ENCODE measurements at regions not wholly inside any gene's neighbourhood (a gene's known extent, or its start where the extent isn't known, plus 50 kb on each side); places are given as distances from the start of the nearest gene placed in this dataset.

DNA sequence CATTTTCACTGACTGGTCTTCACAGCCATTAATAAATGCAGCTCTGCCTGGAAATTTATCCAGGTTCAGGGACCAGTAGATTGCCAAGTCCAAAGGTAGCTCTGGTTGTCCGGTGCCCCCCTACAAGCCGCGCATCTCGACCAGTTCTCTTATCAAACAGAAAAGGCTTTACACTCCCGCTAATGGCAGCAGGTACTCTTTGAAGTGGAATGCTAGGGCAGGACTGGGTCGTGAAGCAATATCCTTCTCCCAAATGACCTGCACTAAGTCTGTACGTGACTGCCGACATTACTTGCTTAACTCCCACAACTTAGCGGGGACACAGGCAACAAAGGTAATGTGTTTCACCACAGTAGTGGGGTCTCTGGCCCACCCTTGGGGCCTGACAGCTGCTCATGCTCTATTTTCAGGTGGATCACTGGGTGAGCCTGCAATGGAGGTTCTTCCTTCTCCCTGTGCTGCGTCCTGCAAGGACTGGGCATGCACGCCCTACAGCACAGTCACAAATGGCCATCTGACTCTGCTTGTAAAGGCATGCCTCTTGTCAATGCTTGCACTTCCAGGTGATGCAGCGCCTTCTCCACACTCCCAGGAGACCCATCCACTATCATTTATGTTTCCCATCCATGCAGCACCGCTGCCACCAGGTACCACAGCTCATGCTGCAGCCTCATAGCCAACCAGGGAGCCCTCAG is 96.1 kb upstream of the CTSC start:
- H4K20me1 ChIP-seq (ENCODE audit: control insufficient read depth, extremely low read depth, insufficient read depth, low read length), result no peaks in the 10 kb centered on the region
- no peaks in the 10 kb centered on the region for H3K4me1 ChIP-seq (ENCODE audit: control insufficient read depth, extremely low read depth, insufficient read depth, low read length)
- no peaks in the 10 kb centered on the region for H3K36me3 ChIP-seq (ENCODE audit: control insufficient read depth, insufficient read depth, low read length)
- no peak for DNase-seq (ENCODE audit: low read depth in 2 of 2)
- no peaks in the 10 kb centered on the region for H3K27me3 ChIP-seq (ENCODE audit: control insufficient read depth, insufficient read depth, low read length)
- H3K27ac ChIP-seq (ENCODE audit: insufficient read depth, low read length), result no peak overlapping the region
- no peaks in the 10 kb centered on the region for H3K9me3 ChIP-seq (ENCODE audit: control insufficient read depth, insufficient read depth, low read depth, low read length)
- no peak overlapping the region for H3K9ac ChIP-seq (ENCODE audit: insufficient read depth, low read length)
- H3K4me3 ChIP-seq (replicated peaks in 1 of 4; ENCODE audit: control extremely low read depth in 1 of 4, insufficient read depth in 1 of 4, low read depth in 3 of 4, low read length in 4 of 4), result no peak overlapping the region
- H2AFZ ChIP-seq (ENCODE audit: low read length), result no peak overlapping the region
- H3K79me2 ChIP-seq (ENCODE audit: control insufficient read depth, insufficient read depth, low read length), result no peaks in the 10 kb centered on the region
- TF ChIP-seq, protein P1, sequence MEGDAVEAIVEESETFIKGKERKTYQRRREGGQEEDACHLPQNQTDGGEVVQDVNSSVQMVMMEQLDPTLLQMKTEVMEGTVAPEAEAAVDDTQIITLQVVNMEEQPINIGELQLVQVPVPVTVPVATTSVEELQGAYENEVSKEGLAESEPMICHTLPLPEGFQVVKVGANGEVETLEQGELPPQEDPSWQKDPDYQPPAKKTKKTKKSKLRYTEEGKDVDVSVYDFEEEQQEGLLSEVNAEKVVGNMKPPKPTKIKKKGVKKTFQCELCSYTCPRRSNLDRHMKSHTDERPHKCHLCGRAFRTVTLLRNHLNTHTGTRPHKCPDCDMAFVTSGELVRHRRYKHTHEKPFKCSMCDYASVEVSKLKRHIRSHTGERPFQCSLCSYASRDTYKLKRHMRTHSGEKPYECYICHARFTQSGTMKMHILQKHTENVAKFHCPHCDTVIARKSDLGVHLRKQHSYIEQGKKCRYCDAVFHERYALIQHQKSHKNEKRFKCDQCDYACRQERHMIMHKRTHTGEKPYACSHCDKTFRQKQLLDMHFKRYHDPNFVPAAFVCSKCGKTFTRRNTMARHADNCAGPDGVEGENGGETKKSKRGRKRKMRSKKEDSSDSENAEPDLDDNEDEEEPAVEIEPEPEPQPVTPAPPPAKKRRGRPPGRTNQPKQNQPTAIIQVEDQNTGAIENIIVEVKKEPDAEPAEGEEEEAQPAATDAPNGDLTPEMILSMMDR (conservative IDR thresholded peaks at IDR 0.05 in 1 of 2, IDR thresholded peaks at IDR 0.05 in 1 of 2; ENCODE audit: low read depth in 1 of 2, low read length in 2 of 2), result no peak
- TF ChIP-seq EZH2 (IDR thresholded peaks at IDR 0.05; ENCODE audit: low read length, missing control alignments), result no peak
- no peak overlapping the region for H3K4me2 ChIP-seq (ENCODE audit: extremely low read depth, insufficient read depth, low read length)

DNA sequence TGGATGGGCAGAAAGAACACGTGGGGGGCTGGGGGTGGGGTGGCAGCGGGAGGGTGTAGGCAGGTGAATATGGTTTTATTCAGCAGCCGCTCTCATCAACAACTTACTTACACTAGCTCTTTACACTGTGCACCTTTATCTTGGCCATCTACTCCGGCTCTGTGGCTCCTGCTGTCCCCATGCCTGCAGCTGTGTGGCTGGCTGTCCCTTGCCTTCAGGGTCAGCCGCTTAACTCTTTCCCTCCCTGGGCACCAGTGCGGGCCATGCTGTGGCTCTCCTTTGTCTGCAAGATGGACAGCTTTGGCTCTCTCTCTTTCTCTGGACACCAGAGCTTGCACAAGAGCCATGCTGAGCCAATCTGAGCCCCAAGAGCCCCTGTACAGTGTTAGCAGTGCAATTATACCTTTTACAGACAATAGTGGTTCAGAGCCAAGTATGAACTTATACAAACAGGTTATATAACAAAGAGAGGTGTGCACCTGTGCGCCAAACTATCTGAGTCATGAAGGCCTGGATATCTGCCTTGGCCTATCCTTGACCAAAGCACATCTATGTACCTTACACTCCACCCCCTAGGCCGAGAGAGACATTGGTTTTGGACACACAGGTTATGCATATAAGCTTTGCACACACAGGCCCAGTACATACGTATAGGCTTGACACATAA is 94.3 kb upstream of the CTSC start:
- Histone ChIP-seq H3K27me3 (ENCODE audit: control insufficient read depth, insufficient read depth, low read length) (no peaks in the 10 kb centered on the region), H3K9me3 (ENCODE audit: control insufficient read depth, insufficient read depth, low read depth, low read length) (no peaks in the 10 kb centered on the region), H3K79me2 (ENCODE audit: control insufficient read depth, insufficient read depth, low read length) (no peaks in the 10 kb centered on the region), H3K9ac (ENCODE audit: insufficient read depth, low read length) (no peak overlapping the region), H3K4me1 (ENCODE audit: control insufficient read depth, extremely low read depth, insufficient read depth, low read length) (no peaks in the 10 kb centered on the region), H3K36me3 (ENCODE audit: control insufficient read depth, insufficient read depth, low read length) (no peaks in the 10 kb centered on the region), H3K4me3 (replicated peaks in 1 of 4; ENCODE audit: control extremely low read depth in 1 of 4, insufficient read depth in 1 of 4, low read depth in 3 of 4, low read length in 4 of 4) (no peak overlapping the region), H4K20me1 (ENCODE audit: control insufficient read depth, extremely low read depth, insufficient read depth, low read length) (no peaks in the 10 kb centered on the region), H3K27ac (ENCODE audit: insufficient read depth, low read length) (no peak overlapping the region), H2AFZ (ENCODE audit: low read length) (no peak overlapping the region), H3K4me2 (ENCODE audit: extremely low read depth, insufficient read depth, low read length) (no peak overlapping the region)
- TF ChIP-seq EZH2 (IDR thresholded peaks at IDR 0.05; ENCODE audit: low read length, missing control alignments), result no peak
- TF ChIP-seq, protein P1 (conservative IDR thresholded peaks at IDR 0.05 in 1 of 2, IDR thresholded peaks at IDR 0.05 in 1 of 2; ENCODE audit: low read depth in 1 of 2, low read length in 2 of 2), result no peak
- no peak for DNase-seq (ENCODE audit: low read depth in 2 of 2)

DNA sequence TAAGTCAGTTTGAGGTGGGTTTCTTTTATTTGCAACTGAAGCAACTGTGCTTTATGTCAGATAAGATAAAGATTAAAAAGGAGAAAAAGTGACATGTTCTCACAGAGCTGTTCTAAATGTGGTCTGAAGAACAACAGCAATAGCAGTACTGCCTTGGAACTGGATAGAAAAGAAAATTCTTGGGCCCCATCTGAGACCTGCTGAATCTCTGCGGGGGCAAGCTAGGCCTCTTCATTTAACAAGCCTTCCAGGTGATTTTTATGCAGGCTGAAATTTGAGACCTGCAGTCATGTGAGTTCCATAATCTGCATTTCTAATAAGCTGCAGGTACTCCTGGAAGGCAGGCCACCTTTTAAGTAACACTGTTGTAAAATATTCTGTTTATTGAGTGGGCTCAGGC is 91.4 kb upstream of the CTSC start:
- Histone ChIP-seq H3K9ac (ENCODE audit: insufficient read depth, low read length) (no peak overlapping the region), H4K20me1 (ENCODE audit: control insufficient read depth, extremely low read depth, insufficient read depth, low read length) (no peaks in the 10 kb centered on the region), H3K27me3 (ENCODE audit: control insufficient read depth, insufficient read depth, low read length) (no peaks in the 10 kb centered on the region), H3K27ac (ENCODE audit: insufficient read depth, low read length) (no peak overlapping the region), H3K4me2 (ENCODE audit: extremely low read depth, insufficient read depth, low read length) (no peak overlapping the region), H3K79me2 (ENCODE audit: control insufficient read depth, insufficient read depth, low read length) (no peaks in the 10 kb centered on the region), H3K9me3 (ENCODE audit: control insufficient read depth, insufficient read depth, low read depth, low read length) (no peaks in the 10 kb centered on the region), H2AFZ (ENCODE audit: low read length) (no peak overlapping the region), H3K36me3 (ENCODE audit: control insufficient read depth, insufficient read depth, low read length) (no peaks in the 10 kb centered on the region), H3K4me1 (ENCODE audit: control insufficient read depth, extremely low read depth, insufficient read depth, low read length) (no peaks in the 10 kb centered on the region), H3K4me3 (replicated peaks in 1 of 4; ENCODE audit: control extremely low read depth in 1 of 4, insufficient read depth in 1 of 4, low read depth in 3 of 4, low read length in 4 of 4) (no peak overlapping the region)
- no peak for TF ChIP-seq EZH2 (IDR thresholded peaks at IDR 0.05; ENCODE audit: low read length, missing control alignments)
- TF ChIP-seq, protein P1 (conservative IDR thresholded peaks at IDR 0.05 in 1 of 2, IDR thresholded peaks at IDR 0.05 in 1 of 2; ENCODE audit: low read depth in 1 of 2, low read length in 2 of 2), result no peak
- DNase-seq (ENCODE audit: low read depth in 2 of 2), result no peak

Data from fibroblast of lung (primary cell).